ENCODE measurements at regions not wholly inside any gene's neighbourhood (a gene's known extent, or its start where the extent isn't known, plus 50 kb on each side); places are given as distances from the start of the nearest gene placed in this dataset.
A peak's percentile ranks its signal among the peaks of the same experiment; 100 is the strongest.

DNA sequence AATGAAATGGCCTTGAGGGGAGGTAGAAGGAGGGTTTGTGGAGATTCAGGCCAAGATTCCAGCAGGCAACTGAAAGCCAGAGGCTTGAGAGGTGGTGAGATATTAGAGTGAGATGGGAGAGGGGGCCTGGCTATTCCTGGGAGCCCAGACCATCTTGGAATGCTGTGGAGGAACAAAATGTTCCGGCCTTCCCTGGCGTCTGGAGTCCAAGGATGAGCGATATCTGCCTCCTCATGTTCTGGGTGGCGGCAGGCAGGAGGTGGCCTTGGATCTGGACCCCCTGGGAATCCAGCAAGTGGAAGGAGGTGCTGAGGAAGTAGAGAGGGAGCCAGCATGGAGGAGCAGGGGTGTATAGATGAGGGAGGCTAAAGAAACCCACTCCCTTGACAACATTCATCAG is 335.9 kb downstream of the CYP26B1 start:
- H3K36me3 ChIP-seq (ENCODE audit: low read depth): no peaks in the 10 kb centered on the region
- H3K4me1 ChIP-seq (ENCODE audit: low read depth): no peaks in the 10 kb centered on the region
- H3K9me3 ChIP-seq: no peaks in the 10 kb centered on the region
- ATAC-seq: no peak
- TF ChIP-seq, protein P1, sequence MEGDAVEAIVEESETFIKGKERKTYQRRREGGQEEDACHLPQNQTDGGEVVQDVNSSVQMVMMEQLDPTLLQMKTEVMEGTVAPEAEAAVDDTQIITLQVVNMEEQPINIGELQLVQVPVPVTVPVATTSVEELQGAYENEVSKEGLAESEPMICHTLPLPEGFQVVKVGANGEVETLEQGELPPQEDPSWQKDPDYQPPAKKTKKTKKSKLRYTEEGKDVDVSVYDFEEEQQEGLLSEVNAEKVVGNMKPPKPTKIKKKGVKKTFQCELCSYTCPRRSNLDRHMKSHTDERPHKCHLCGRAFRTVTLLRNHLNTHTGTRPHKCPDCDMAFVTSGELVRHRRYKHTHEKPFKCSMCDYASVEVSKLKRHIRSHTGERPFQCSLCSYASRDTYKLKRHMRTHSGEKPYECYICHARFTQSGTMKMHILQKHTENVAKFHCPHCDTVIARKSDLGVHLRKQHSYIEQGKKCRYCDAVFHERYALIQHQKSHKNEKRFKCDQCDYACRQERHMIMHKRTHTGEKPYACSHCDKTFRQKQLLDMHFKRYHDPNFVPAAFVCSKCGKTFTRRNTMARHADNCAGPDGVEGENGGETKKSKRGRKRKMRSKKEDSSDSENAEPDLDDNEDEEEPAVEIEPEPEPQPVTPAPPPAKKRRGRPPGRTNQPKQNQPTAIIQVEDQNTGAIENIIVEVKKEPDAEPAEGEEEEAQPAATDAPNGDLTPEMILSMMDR (IDR thresholded peaks at IDR 0.05): no peak
- H3K4me3 ChIP-seq: no peak overlapping the region
- intact Hi-C loops (cut with DNase I, micrococcal nuclease): no loop called here
- no peak for DNase-seq

DNA sequence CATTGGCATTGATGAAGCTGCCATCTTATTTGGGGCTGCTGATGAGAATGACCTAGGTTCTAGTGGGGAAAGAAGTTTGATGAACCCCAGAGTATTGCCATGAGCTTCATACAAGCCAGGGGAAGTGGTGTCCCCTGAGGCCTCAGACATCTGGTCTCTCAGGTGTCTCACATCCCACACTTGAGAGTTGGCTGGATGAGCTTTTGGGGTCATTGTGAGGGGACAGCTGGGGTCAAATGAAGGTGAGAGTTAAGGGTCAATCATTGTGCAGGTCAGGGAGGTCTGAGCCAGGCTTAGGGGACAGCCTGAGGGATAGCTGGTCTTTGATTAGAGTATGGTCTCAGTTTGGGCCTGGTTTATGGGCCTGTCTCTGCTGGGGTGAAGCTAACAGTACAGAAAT is 336.5 kb downstream of the CYP26B1 start:
- Histone ChIP-seq H3K4me1 (ENCODE audit: low read depth) (no peaks in the 10 kb centered on the region), H3K4me3 (no peak overlapping the region), H3K36me3 (ENCODE audit: low read depth) (no peaks in the 10 kb centered on the region), H3K9me3 (no peaks in the 10 kb centered on the region)
- TF ChIP-seq, protein P1 (IDR thresholded peaks at IDR 0.05): no peak
- ATAC-seq (no peak), DNase-seq (no peak)
- intact Hi-C loops (cut with DNase I, micrococcal nuclease): no loop called here

DNA sequence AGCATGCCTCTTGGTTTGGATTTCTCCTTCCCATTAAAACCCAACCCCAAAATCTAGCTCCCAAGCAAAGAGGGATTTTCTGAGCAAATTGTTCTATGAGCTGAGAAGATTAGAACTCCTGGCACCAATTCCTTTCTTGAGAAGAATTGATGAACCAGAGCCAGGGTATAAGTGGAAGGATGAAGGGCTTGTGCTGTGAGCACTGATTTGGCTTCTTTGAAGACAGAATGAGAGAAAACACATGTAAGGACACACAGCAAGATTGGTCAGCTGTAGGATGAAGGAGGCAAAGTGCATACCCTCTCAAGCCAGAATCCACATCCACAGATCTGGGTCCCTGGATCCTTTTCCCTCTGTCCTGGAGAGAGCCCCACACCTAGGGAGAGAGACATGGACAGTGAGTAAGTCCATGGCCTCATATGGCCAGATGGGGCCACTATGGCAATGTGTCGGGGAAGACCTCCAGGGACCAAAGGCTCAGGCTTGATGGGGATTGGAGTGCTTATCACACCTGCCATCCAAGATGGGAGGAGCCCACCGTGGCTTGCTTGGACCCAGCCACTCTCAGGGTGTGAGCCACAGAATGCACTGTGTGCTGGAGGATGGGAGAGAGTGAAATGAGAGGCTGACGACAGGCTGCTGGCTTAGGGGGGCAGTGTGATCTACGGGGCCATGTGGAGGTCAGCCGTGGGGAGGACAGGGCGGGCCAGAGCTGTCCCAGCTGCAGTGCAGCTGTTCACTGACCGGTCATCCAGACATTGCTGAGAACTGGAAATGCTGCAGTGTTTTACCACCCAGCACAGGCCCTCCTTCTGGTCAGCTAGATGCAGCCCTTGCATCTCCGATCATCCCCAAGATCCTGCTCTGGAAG is 339.8 kb downstream of the CYP26B1 start:
- peak; percentile 68 for ATAC-seq
- no peaks in the 10 kb centered on the region for H3K4me1 ChIP-seq (ENCODE audit: low read depth)
- H3K9me3 ChIP-seq: no peaks in the 10 kb centered on the region
- no peaks in the 10 kb centered on the region for H3K36me3 ChIP-seq (ENCODE audit: low read depth)
- intact Hi-C loops (cut with DNase I, micrococcal nuclease): no loop called here
- peak in 2 of 3 donors; percentile 44 to 46 for DNase-seq
- no peak overlapping the region for H3K4me3 ChIP-seq
- TF ChIP-seq, protein P1 (IDR thresholded peaks at IDR 0.05): no peak

DNA sequence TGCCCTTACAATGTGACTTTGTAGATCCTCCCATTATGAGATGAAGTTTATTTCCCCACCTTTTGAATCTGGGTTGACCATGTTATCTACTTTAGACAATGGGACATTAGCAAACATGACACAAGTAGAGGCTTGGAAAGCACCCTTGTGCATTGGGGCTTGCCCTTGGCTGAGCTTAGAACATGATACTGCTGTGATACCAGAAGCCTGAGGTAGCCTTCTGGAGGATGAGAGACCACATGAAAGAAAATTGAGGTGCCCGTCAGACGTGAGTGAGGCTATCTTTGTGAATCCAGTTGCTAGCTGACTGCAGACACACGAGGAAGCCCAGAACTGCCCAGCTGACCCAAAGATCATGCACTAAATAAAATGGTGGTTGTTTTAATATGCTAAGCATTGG is 341.2 kb downstream of the CYP26B1 start:
- DNase-seq (no peak), ATAC-seq (no peak)
- Histone ChIP-seq H3K9me3 (no peaks in the 10 kb centered on the region), H3K4me3 (no peak overlapping the region), H3K36me3 (ENCODE audit: low read depth) (no peaks in the 10 kb centered on the region), H3K4me1 (ENCODE audit: low read depth) (no peaks in the 10 kb centered on the region)
- intact Hi-C loops (cut with DNase I, micrococcal nuclease): no loop called here
- TF ChIP-seq, protein P1 (IDR thresholded peaks at IDR 0.05): no peak

DNA sequence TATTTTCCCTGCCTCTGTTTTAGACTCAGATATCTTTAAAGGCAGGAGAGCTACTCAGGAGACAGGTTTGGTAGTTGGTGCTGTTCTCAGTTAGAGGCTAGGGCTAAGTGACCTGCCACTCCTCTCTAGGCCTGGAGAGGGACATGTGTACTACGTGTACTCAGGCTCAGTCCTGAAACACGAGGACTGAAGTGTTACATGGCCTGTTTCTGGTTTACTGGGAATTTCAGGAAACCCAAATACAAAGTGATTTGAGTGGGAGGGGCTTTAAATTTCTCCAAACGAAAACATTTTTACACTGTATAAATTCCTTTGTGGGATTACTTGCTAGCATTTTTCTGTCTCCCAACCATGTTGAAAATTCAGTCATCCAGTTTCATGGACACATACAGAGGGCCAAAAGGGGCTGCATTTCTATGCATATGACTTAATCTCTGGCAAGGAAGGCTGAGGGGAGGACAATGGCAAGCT is 343.3 kb downstream of the CYP26B1 start:
- Histone ChIP-seq H3K4me1 (ENCODE audit: low read depth) (no peaks in the 10 kb centered on the region), H3K4me3 (no peak overlapping the region), H3K9me3 (no peaks in the 10 kb centered on the region), H3K36me3 (ENCODE audit: low read depth) (no peaks in the 10 kb centered on the region)
- TF ChIP-seq, protein P1 (IDR thresholded peaks at IDR 0.05): no peak
- intact Hi-C loops (cut with DNase I, micrococcal nuclease): no loop called here
- no peak for DNase-seq
- ATAC-seq: no peak

Data from mucosa of descending colon (tissue), 3 donors.